NCI-H2171 treated with DMSO at 0.1 percent for 48 hours (cell line): ENCODE measurements at regions not wholly inside any gene's neighbourhood (a gene's known extent, or its start where the extent isn't known, plus 50 kb on each side); places are given as distances from the start of the nearest gene placed in this dataset.

ENCODE experiments used
- DNase-seq: peaks from one replicate; lab custom pipeline; 2025; lab: John Stamatoyannopoulos, UW

GRCh38 chr16:76724181-76724580, 447.0 kb downstream of the CNTNAP4 start:
- no peak for DNase-seq

GRCh38 chr16:76729525-76729924, 452.3 kb downstream of the CNTNAP4 start:
- DNase-seq: no peak

- DNase-seq: no peak
These were observed 455.7 kb downstream of the CNTNAP4 start for GRCh38 chr16:76732894-76733293.

GRCh38 chr16:76741623-76742022, 449.4 kb upstream of the MON1B start:
- no peak for DNase-seq

- DNase-seq: peak; percentile 90
These were observed 442.3 kb upstream of the MON1B start for GRCh38 chr16:76748461-76749348.

- DNase-seq: peak; percentile 12
These were observed 441.1 kb upstream of the MON1B start for GRCh38 chr16:76749780-76750375.

- no peak for DNase-seq
These were observed 435.5 kb upstream of the MON1B start for GRCh38 chr16:76755496-76755895.

- no peak for DNase-seq
These were observed 434.6 kb upstream of the MON1B start for GRCh38 chr16:76756423-76756822.

- no peak for DNase-seq
These were observed 434.0 kb upstream of the MON1B start for GRCh38 chr16:76756951-76757350.

- no peak for DNase-seq
These were observed 424.5 kb upstream of the MON1B start for GRCh38 chr16:76766538-76766937.

- no peak for DNase-seq
These were observed 422.7 kb upstream of the MON1B start for GRCh38 chr16:76768316-76768715.

- no peak for DNase-seq
These were observed 422.0 kb upstream of the MON1B start for GRCh38 chr16:76768948-76769347.

- DNase-seq: no peak
These were observed 419.8 kb upstream of the MON1B start for GRCh38 chr16:76771216-76771615.

GRCh38 chr16:76777721-76778465, 413.1 kb upstream of the MON1B start:
- DNase-seq: no peak

GRCh38 chr16:76780556-76780955, 410.4 kb upstream of the MON1B start:
- DNase-seq: no peak

GRCh38 chr16:76784530-76784929, 406.5 kb upstream of the MON1B start:
- DNase-seq: peak; percentile 82

- DNase-seq: no peak
These were observed 403.6 kb upstream of the MON1B start for GRCh38 chr16:76787394-76787793.

- no peak for DNase-seq
These were observed 399.8 kb upstream of the MON1B start for GRCh38 chr16:76791151-76791550.

- DNase-seq: no peak
These were observed 394.6 kb upstream of the MON1B start for GRCh38 chr16:76796416-76796815.

- no peak for DNase-seq
These were observed 394.0 kb upstream of the MON1B start for GRCh38 chr16:76796978-76797377.

GRCh38 chr16:76797457-76797856, 393.5 kb upstream of the MON1B start:
- DNase-seq: no peak

GRCh38 chr16:76800196-76800595, 390.8 kb upstream of the MON1B start:
- no peak for DNase-seq

- DNase-seq: no peak
These were observed 389.6 kb upstream of the MON1B start for GRCh38 chr16:76801357-76801756.
